GM23248 (cell line): ENCODE measurements at regions not wholly inside any gene's neighbourhood (a gene's known extent, or its start where the extent isn't known, plus 50 kb on each side); places are given as distances from the start of the nearest gene placed in this dataset.

Experiments
- EZH2 ChIP-seq: fragments of 200-600 bp; sonication (generic); IDR thresholded peaks from 2 replicates; pipeline ENCODE4 v1.6.1; 2018; ENCODE audit warnings: antibody characterized with exemption, mild to moderate bottlenecking; ENCODE audit not compliant: insufficient read depth, poor library complexity, severe bottlenecking
- EZH2phosphoT487 ChIP-seq: fragments of 200-600 bp; sonication (generic); IDR thresholded peaks from 2 replicates; pipeline ENCODE4 v1.6.1; 2018; ENCODE audit warnings: antibody characterized with exemption, moderate library complexity, mild to moderate bottlenecking, low read depth; ENCODE audit not compliant: insufficient read depth

GRCh38 chr16:73710526-73710925, 586.1 kb upstream of the PSMD7 start:
- TF ChIP-seq EZH2phosphoT487 (no peak), EZH2 (no peak)
